Stimulated activated naive B cell treated with anti-CD40 and anti-IgM and Interleukin-4, amounts not matched to agents 10 μg/mL and 1 μg/mL and 100 μg/mL, for 72 hours (primary cell): ENCODE measurements at regions not wholly inside any gene's neighbourhood (a gene's known extent, or its start where the extent isn't known, plus 50 kb on each side); places are given as distances from the start of the nearest gene placed in this dataset.
"Not testable (repeated sequence)": the region's sequence is repeated elsewhere in the genome, so short reads cannot be mapped to it uniquely, and the experiment has no call there.

Source experiments
- ATAC-seq, 2 donors: fragments of 150-1000 bp; cut with Tn5 transposase; replicated peaks; 2 replicates each; pipeline ENCODE4 v1.10.0; 2021; ENCODE audit warnings: moderate library complexity in 1 of 2
- DNase-seq: peaks from one replicate; pipeline ENCODE4 v3.0.0; 2021
- H3K27ac Mint-ChIP-seq: one replicate; pipeline ENCODE4 v1.8.0; 2022; ENCODE audit warnings: mild to moderate bottlenecking, mixed read lengths
- H3K27me3 Mint-ChIP-seq, 2 donors: one replicate each; pipeline ENCODE4 v1.8.0; 2022; ENCODE audit warnings: mixed read lengths in 2 of 2
- H3K36me3 Mint-ChIP-seq, 2 donors: one replicate each; pipeline ENCODE4 v1.8.0; 2022; ENCODE audit warnings: mixed read lengths in 2 of 2, mild to moderate bottlenecking in 1 of 2
- H3K4me1 Mint-ChIP-seq, 2 donors: one replicate each; pipeline ENCODE4 v1.8.0; 2022; ENCODE audit warnings: mixed read lengths in 2 of 2, mild to moderate bottlenecking in 1 of 2
- H3K4me3 Mint-ChIP-seq, 2 donors: one replicate each; pipeline ENCODE4 v1.8.0; 2022; ENCODE audit warnings: mild to moderate bottlenecking in 2 of 2, mixed read lengths in 2 of 2, moderate library complexity in 1 of 2
- H3K9me3 Mint-ChIP-seq, 2 donors: one replicate each; pipeline ENCODE4 v1.8.0; 2022; ENCODE audit warnings: mixed read lengths in 2 of 2, mild to moderate bottlenecking in 1 of 2

- H3K4me3 Mint-ChIP-seq: no peak overlapping the region
- peaks cover 0 to 5% of the 10 kb centered on the region in 2 donors for H3K27me3 Mint-ChIP-seq
These were observed 243.3 kb upstream of the SLC7A11 start for GRCh38 chr4:138485498-138485897.

GRCh38 chr4:138475116-138475515 is 233.0 kb upstream of the SLC7A11 start:
- no peak overlapping the region for H3K4me3 Mint-ChIP-seq
- ATAC-seq: no peak
- H3K36me3 Mint-ChIP-seq: no peaks in the 10 kb centered on the region
- peaks cover 0 to 5% of the 10 kb centered on the region in 2 donors for H3K9me3 Mint-ChIP-seq
- H3K4me1 Mint-ChIP-seq: no peaks in the 10 kb centered on the region
- DNase-seq: no peak
- H3K27ac Mint-ChIP-seq: no peak overlapping the region
- H3K27me3 Mint-ChIP-seq: no peaks in the 10 kb centered on the region

More at GRCh38 chr4:138485498-138485897, 243.3 kb upstream of the SLC7A11 start:
- no peak for ATAC-seq
- Mint-ChIP-seq H3K36me3 (no peaks in the 10 kb centered on the region), H3K9me3 (peaks cover 1 to 6% of the 10 kb centered on the region in 2 donors), H3K27ac (no peak overlapping the region), H3K4me1 (no peaks in the 10 kb centered on the region)
- no peak for DNase-seq

- DNase-seq (no peak), ATAC-seq (no peak)
- H3K36me3 Mint-ChIP-seq: no peaks in the 10 kb centered on the region
- H3K27ac Mint-ChIP-seq: no peak overlapping the region
- H3K9me3 Mint-ChIP-seq: peaks cover 0 to 4% of the 10 kb centered on the region in 2 donors
- no peaks in the 10 kb centered on the region for H3K27me3 Mint-ChIP-seq
- no peaks in the 10 kb centered on the region for H3K4me1 Mint-ChIP-seq
- no peak overlapping the region for H3K4me3 Mint-ChIP-seq
These were observed 231.2 kb upstream of the SLC7A11 start for GRCh38 chr4:138473339-138473738.

GRCh38 chr4:138460477-138461414 is 218.6 kb upstream of the SLC7A11 start:
- Mint-ChIP-seq H3K27me3 (no peaks in the 10 kb centered on the region), H3K27ac (no peak overlapping the region), H3K9me3 (peaks cover 2% of the 10 kb centered on the region in 2 donors), H3K4me1 (no peaks in the 10 kb centered on the region), H3K4me3 (no peak overlapping the region), H3K36me3 (no peaks in the 10 kb centered on the region)
- DNase-seq: no peak
- no peak for ATAC-seq

GRCh38 chr4:138458751-138459150 is 216.6 kb upstream of the SLC7A11 start:
- Mint-ChIP-seq H3K27ac (no peak overlapping the region), H3K4me1 (no peaks in the 10 kb centered on the region), H3K27me3 (no peaks in the 10 kb centered on the region), H3K4me3 (no peak overlapping the region), H3K36me3 (no peaks in the 10 kb centered on the region), H3K9me3 (peaks cover 2 to 5% of the 10 kb centered on the region in 2 donors)
- ATAC-seq (no peak), DNase-seq (no peak)

- not testable (repeated sequence) for DNase-seq, H3K9me3 Mint-ChIP-seq, H3K27ac Mint-ChIP-seq, ATAC-seq, H3K27me3 Mint-ChIP-seq, H3K4me1 Mint-ChIP-seq, H3K36me3 Mint-ChIP-seq, H3K4me3 Mint-ChIP-seq
These were observed 214.2 kb upstream of the SLC7A11 start for GRCh38 chr4:138456349-138456748.

GRCh38 chr4:138455097-138455496 is 212.9 kb upstream of the SLC7A11 start:
- ATAC-seq (no peak), DNase-seq (no peak)
- H3K9me3 Mint-ChIP-seq: peaks cover 3 to 5% of the 10 kb centered on the region in 2 donors
- no peaks in the 10 kb centered on the region for H3K27me3 Mint-ChIP-seq
- H3K36me3 Mint-ChIP-seq: no peaks in the 10 kb centered on the region
- H3K4me3 Mint-ChIP-seq: no peak overlapping the region
- no peak overlapping the region for H3K27ac Mint-ChIP-seq
- H3K4me1 Mint-ChIP-seq: no peaks in the 10 kb centered on the region

- Mint-ChIP-seq H3K27ac (no peak overlapping the region), H3K9me3 (peaks cover 3 to 5% of the 10 kb centered on the region in 2 donors), H3K4me1 (no peaks in the 10 kb centered on the region), H3K36me3 (no peaks in the 10 kb centered on the region), H3K4me3 (no peak overlapping the region), H3K27me3 (no peaks in the 10 kb centered on the region)
- ATAC-seq (no peak), DNase-seq (no peak)
These were observed 210.7 kb upstream of the SLC7A11 start for GRCh38 chr4:138452826-138453225.

- DNase-seq (no peak), ATAC-seq (no peak)
- Mint-ChIP-seq H3K27ac (no peak overlapping the region), H3K4me1 (no peaks in the 10 kb centered on the region), H3K4me3 (no peak overlapping the region), H3K36me3 (no peaks in the 10 kb centered on the region), H3K27me3 (no peaks in the 10 kb centered on the region), H3K9me3 (peaks cover 2 to 5% of the 10 kb centered on the region in 2 donors)
These were observed 209.1 kb upstream of the SLC7A11 start for GRCh38 chr4:138451276-138451663.

GRCh38 chr4:138450546-138451275 is 208.6 kb upstream of the SLC7A11 start:
- DNase-seq (no peak), ATAC-seq (no peak)
- no peaks in the 10 kb centered on the region for H3K36me3 Mint-ChIP-seq
- H3K4me1 Mint-ChIP-seq: no peaks in the 10 kb centered on the region
- H3K4me3 Mint-ChIP-seq: no peak overlapping the region
- H3K27me3 Mint-ChIP-seq: no peaks in the 10 kb centered on the region
- no peak overlapping the region for H3K27ac Mint-ChIP-seq
- peaks cover 2% of the 10 kb centered on the region in 2 donors for H3K9me3 Mint-ChIP-seq

GRCh38 chr4:138449938-138450337 is 207.8 kb upstream of the SLC7A11 start:
- peaks cover 0 to 2% of the 10 kb centered on the region in 2 donors for H3K9me3 Mint-ChIP-seq
- no peak for DNase-seq
- no peaks in the 10 kb centered on the region for H3K4me1 Mint-ChIP-seq
- no peaks in the 10 kb centered on the region for H3K36me3 Mint-ChIP-seq
- ATAC-seq: no peak
- H3K27ac Mint-ChIP-seq: no peak overlapping the region
- H3K4me3 Mint-ChIP-seq: no peak overlapping the region
- H3K27me3 Mint-ChIP-seq: no peaks in the 10 kb centered on the region

GRCh38 chr4:138448169-138448568 is 206.0 kb upstream of the SLC7A11 start:
- Mint-ChIP-seq H3K27me3 (no peaks in the 10 kb centered on the region), H3K9me3 (peaks cover 2 to 3% of the 10 kb centered on the region in 2 donors), H3K36me3 (no peaks in the 10 kb centered on the region), H3K4me1 (no peaks in the 10 kb centered on the region), H3K27ac (no peak overlapping the region), H3K4me3 (no peak overlapping the region)
- ATAC-seq (no peak), DNase-seq (no peak)

GRCh38 chr4:138446456-138446855 is 204.3 kb upstream of the SLC7A11 start:
- Mint-ChIP-seq H3K27me3 (no peaks in the 10 kb centered on the region), H3K4me3 (no peak overlapping the region), H3K9me3 (peaks cover 2 to 3% of the 10 kb centered on the region in 2 donors), H3K4me1 (no peaks in the 10 kb centered on the region), H3K27ac (no peak overlapping the region), H3K36me3 (no peaks in the 10 kb centered on the region)
- no peak for ATAC-seq
- DNase-seq: no peak

GRCh38 chr4:138445098-138445497 is 202.9 kb upstream of the SLC7A11 start:
- DNase-seq (no peak), ATAC-seq (no peak)
- Mint-ChIP-seq H3K4me1 (no peaks in the 10 kb centered on the region), H3K4me3 (no peak overlapping the region), H3K9me3 (peaks cover 2 to 3% of the 10 kb centered on the region in 2 donors), H3K27me3 (no peaks in the 10 kb centered on the region), H3K27ac (no peak overlapping the region), H3K36me3 (no peaks in the 10 kb centered on the region)

- no peak overlapping the region for H3K4me3 Mint-ChIP-seq
- no peak overlapping the region for H3K27ac Mint-ChIP-seq
- DNase-seq: no peak
- no peak for ATAC-seq
- no peaks in the 10 kb centered on the region for H3K36me3 Mint-ChIP-seq
- peaks cover 2 to 3% of the 10 kb centered on the region in 2 donors for H3K9me3 Mint-ChIP-seq
- no peaks in the 10 kb centered on the region for H3K27me3 Mint-ChIP-seq
- no peaks in the 10 kb centered on the region for H3K4me1 Mint-ChIP-seq
These were observed 202.1 kb upstream of the SLC7A11 start for GRCh38 chr4:138444260-138444659.
